ENCODE measurements at regions not wholly inside any gene's neighbourhood (a gene's known extent, or its start where the extent isn't known, plus 50 kb on each side); places are given as distances from the start of the nearest gene placed in this dataset.

DNA sequence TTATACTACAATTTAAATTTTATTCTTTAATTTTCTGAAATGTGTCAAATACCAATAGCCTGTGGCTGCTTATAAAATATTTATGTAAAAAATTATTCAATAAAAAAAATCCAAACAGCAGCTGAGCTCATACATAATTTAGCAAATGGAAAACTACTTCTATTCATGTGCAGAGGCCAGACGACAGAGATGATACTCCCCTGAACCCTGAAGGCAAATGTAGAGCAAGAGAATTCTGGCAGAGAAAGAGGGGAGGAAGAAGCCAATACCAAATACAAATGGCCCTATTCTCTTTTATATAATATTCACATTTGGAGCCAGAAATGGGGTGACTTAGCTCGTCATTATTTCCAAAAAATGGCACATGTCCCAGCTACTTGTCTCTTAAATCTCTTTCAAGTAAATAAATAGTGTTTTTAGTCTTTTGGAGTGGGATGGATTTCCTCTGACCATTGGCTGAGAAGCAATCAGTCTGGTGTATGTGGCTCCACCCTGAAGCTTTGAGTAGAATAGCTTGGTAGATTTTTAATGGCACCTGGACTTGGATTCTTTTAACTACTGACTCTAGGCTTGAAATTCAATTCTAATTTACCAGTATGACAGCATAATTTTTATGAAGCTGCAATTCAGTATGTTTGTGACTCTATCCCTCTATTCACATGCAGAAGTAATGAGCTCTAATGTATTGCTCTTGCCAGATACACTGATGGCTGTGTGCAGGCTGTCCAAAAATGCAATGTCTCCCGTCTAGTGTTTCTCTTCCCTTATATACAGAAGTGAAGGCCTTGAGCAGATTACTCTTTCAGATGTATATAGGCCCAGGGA lies 113.4 kb upstream of the SCAF11 start:
- H3K27ac Mint-ChIP-seq = no peak overlapping the region
- peaks cover 25% of the 10 kb centered on the region for H3K4me1 Mint-ChIP-seq
- H3K27me3 Mint-ChIP-seq = no peaks in the 10 kb centered on the region
- H3K4me3 Mint-ChIP-seq = no peak overlapping the region
- CTCF ChIA-PET = interaction anchor here (0.5 to 0.7 kb wide), 2 partner anchors 21 to 84 kb away, joined by 3 read pairs; no protein-coding TSS in a partner anchor
- H3K36me3 Mint-ChIP-seq (ENCODE audit: low read depth) = no peaks in the 10 kb centered on the region
- POLR2A ChIA-PET = no interaction called here
- DNase-seq (no peak), ATAC-seq (ENCODE audit: low read depth) (no peak)
- TF ChIP-seq, protein P1, sequence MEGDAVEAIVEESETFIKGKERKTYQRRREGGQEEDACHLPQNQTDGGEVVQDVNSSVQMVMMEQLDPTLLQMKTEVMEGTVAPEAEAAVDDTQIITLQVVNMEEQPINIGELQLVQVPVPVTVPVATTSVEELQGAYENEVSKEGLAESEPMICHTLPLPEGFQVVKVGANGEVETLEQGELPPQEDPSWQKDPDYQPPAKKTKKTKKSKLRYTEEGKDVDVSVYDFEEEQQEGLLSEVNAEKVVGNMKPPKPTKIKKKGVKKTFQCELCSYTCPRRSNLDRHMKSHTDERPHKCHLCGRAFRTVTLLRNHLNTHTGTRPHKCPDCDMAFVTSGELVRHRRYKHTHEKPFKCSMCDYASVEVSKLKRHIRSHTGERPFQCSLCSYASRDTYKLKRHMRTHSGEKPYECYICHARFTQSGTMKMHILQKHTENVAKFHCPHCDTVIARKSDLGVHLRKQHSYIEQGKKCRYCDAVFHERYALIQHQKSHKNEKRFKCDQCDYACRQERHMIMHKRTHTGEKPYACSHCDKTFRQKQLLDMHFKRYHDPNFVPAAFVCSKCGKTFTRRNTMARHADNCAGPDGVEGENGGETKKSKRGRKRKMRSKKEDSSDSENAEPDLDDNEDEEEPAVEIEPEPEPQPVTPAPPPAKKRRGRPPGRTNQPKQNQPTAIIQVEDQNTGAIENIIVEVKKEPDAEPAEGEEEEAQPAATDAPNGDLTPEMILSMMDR (IDR thresholded peaks at IDR 0.05) = no peak
- intact Hi-C loops (cut with micrococcal nuclease) = no loop called here
- peaks cover under 1% of the 10 kb centered on the region for H3K9me3 Mint-ChIP-seq

DNA sequence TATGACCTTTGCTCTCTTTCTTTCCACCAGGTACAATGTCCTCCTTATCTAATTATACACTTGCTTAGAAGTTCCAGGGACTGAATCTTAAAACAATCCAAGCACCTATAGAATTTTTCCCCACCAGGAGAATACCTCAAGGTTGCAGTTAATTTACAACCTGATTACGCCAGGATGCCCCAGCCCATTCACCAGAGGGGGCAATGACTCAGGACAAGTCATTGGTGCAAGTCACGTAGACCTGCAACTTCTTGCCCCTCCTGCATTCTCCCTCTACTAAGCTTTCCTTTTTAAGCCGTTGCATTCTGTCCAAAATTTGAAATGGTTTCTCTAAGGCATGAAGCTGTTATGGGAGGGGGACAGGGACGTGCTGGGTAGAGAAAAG lies 111.1 kb upstream of the SCAF11 start:
- CTCF ChIA-PET = no interaction called here
- TF ChIP-seq, protein P1 (IDR thresholded peaks at IDR 0.05) = no peak
- no peak for ATAC-seq (ENCODE audit: low read depth)
- POLR2A ChIA-PET = no interaction called here
- Mint-ChIP-seq H3K9me3 (peaks cover 8% of the 10 kb centered on the region), H3K4me3 (no peak overlapping the region), H3K4me1 (peaks cover 12% of the 10 kb centered on the region), H3K27ac (no peak overlapping the region), H3K36me3 (ENCODE audit: low read depth) (no peaks in the 10 kb centered on the region), H3K27me3 (no peaks in the 10 kb centered on the region)
- intact Hi-C loops (cut with micrococcal nuclease) = no loop called here
- DNase-seq = no peak

DNA sequence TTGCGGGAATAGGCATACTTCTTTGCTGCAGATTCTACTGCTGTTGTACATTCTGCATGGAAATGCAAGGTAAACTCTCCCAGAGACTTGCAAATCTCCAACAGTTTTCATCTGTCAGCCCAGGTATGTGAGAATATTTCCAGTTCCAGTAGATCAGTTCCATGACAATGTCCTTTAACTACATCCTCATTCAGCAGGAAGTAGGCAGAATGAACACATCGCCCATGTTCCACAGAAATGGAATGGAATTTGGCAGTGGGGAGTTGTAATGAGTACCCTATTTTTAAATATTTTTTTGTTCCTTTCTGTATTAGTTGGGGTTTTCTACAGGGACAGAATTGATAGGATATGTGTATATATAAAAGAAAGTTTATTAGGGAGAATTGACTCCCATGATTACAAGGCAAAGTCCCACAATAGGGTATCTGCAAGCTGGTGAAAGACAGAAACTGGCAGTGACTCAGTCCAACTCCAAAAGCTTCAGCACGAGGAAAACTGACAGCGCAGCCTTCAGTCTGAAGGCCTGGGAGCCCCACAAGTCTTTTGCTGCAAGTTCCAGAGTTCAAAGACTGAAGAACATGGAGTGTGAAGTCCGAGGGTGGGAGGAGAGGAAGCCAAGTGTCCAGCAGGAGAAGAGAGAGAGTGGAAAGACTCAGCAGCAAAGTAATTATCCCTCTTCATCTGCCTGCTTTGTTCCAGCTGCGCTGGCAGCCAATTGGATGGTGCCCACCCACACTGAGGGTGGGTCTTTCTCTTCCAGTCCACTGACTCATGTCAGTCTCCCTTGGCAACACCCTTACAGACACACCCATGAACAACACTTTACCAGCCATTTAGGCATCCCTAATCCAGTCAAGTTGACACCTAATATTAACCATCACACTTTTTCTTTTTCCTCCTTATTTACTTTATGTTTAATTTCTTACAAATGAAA lies 110.4 kb upstream of the SCAF11 start:
- intact Hi-C loops (cut with micrococcal nuclease) = no loop called here
- H3K9me3 Mint-ChIP-seq = peaks cover 8% of the 10 kb centered on the region
- peaks cover 12% of the 10 kb centered on the region for H3K4me1 Mint-ChIP-seq
- POLR2A ChIA-PET = no interaction called here
- TF ChIP-seq, protein P1 (IDR thresholded peaks at IDR 0.05) = no peak
- no peaks in the 10 kb centered on the region for H3K36me3 Mint-ChIP-seq (ENCODE audit: low read depth)
- no peak overlapping the region for H3K27ac Mint-ChIP-seq
- no peak overlapping the region for H3K4me3 Mint-ChIP-seq
- peak; percentile 34 for ATAC-seq (ENCODE audit: low read depth)
- no peak for DNase-seq
- H3K27me3 Mint-ChIP-seq = no peaks in the 10 kb centered on the region
- CTCF ChIA-PET = no interaction called here

DNA sequence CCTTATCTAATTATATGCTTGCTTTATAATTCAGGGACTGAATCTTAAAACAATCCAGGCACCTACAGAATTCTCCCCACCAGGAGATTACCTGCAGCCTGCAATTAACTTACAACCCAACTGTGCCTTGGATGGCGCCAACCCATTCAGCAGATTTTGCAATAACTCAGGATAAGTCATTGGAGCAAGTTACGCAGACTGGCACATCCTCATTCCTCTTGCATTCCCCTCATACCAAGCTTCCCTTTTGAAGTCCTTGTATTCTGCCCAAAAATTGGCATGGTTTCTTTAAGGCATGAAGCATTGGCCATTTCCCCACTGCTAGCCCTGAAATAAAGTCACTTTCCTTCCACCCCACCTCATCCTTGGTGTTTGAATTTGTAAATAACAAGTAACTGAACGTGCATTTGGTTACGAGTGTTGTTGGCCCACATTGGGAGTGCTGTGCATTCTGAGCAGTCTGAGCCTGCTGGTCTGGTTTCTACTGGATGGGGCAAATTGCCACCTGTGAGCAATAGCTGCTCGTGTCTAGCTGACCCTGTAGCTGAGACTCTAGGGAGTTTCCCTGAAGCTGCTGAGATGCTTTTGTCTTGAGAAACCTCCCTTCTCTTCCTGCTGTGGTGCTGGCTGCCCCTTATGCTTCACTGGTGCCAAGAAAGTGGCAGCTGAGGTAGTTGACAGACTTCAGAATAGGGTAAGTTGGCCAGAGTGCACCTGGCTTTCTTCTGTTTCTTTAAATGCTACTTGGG lies 99.2 kb upstream of the SCAF11 start:
- Mint-ChIP-seq H3K9me3 (peaks cover 10% of the 10 kb centered on the region), H3K4me1 (peaks cover 15% of the 10 kb centered on the region), H3K4me3 (no peak overlapping the region), H3K36me3 (ENCODE audit: low read depth) (peaks cover 2% of the 10 kb centered on the region), H3K27me3 (peaks cover 7% of the 10 kb centered on the region), H3K27ac (peak overlapping the region; percentile 30)
- ATAC-seq (ENCODE audit: low read depth) = peak; percentile 92
- ChIA-PET POLR2A (interaction anchor here (0.7 to 0.9 kb wide), 2 partner anchors 18 to 19 kb away, joined by 3 to 4 read pairs; no protein-coding TSS in a partner anchor), CTCF (interaction anchor here (0.7 to 0.9 kb wide), 2 partner anchors 16 to 35 kb away, joined by 3 to 4 read pairs; no protein-coding TSS in a partner anchor)
- intact Hi-C loops (cut with micrococcal nuclease) = loop anchor here (2.0 kb wide), 1 partner anchor 19 kb away; no protein-coding TSS in a partner anchor
- no peak for DNase-seq
- TF ChIP-seq, protein P1 (IDR thresholded peaks at IDR 0.05) = no peak
